HG02943 (cell line): ENCODE measurements at regions not wholly inside any gene's neighbourhood (a gene's known extent, or its start where the extent isn't known, plus 50 kb on each side); places are given as distances from the start of the nearest gene placed in this dataset.

ENCODE experiments used
- ATAC-seq: cut with Tn5 transposase; IDR thresholded peaks from one replicate; pipeline ENCODE4 v1.9.1; 2021; ENCODE audit warnings: mild to moderate bottlenecking, low read depth, moderate library complexity; ENCODE audit not compliant: unreplicated experiment

DNA sequence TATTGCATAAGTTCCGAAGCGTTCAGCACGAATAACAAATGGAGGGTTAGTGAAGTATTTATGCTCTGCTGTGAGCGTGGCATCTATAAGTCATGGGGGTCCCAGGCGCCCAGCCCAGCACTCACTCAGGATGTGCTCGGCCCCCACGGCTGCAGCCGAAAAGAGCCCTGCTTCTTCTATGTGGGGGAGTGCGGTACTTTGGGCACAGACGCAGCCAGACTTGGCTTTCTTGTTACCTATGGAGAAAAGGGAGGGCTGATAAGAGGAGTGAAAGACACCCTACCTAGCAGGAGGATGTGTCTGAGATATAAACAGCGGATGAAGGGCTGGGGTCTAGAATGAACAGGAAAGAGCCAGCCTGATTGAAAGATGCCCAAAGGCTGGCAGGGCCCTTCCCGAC lies 51.4 kb downstream of the MRPL36 start:
- ATAC-seq = no peak

DNA sequence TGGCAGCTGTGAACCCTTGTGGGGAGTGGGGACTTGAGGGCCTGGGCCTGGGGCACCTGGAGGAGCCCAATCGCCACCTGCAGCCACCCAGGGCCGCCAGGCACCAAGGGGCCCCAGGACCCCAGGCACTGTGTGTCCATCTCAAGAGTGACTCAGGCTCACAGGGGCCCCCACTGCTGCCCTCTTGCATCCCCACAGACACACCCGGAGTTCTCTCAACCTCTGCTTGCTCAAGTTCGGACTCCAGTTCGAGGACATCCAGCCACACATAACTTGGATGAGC lies 51.9 kb downstream of the MRPL36 start:
- ATAC-seq = no peak

DNA sequence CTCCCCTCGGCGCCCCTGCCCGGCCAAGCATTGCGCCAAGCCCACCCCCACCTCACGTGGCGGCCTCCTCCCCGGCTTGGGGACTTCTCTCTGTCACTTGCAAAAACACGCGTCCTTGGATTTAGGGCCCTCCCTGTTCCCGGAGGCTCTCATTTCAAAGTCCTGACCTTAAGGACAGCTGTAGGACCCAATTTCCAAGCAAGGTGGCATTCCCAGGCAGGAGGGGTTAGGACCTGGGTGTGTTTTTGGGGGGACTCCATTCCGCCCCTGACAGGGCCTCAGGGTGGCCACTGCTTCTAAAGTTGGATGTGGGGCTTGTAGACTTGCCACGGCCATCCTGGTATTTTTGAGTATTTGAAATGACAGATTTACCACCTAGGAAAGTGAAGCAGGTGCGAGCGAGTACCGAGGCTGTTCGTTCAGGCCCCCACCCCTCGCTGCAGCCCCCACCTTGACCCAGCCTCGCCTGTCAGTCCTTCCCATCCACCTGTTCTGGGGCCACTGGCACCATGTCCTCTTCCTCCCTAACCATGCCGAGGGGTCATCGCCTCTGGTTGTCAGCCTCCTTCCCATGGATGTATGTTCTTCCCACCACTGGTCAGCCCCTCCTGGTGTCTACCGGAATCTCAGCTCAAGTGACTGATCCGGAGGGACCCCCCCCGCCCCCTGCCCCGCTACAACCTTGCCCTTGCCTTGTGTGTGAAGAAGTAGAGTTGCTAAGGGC lies 52.4 kb downstream of the MRPL36 start:
- ATAC-seq = no peak

DNA sequence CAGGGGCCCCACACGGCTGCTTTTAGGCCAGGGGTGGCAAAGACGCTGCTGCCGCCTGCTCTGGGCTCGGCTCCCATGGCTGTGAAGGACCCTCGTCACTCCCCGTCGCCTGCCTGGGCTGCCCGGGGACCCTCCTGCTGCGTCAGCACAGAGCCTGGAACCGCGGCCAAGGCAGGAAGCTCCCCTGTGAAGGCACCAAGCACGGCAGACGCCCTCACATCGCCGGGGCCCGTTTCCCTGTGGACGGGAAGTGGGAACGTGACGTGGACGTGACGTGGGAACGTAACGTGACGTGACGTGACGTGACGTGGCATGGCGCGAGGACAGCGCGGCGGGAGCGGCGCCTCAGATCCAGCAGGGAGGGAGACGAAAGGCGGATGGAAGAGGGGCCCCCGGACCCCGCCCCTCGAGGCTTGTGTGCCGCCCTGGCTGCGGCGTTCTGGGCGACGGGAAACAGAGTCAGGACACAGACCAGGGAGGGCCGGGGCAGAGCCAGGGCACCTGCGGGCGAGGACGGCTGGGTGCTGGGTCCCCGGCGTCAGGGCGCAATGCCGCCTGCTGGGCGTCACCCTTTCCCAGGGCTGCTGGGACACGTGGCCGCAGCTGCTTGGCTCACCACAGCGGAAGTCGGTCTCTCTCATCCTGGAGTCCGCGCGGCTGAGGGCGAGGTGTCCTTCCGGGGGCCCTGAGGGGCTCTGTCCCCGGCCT lies 53.1 kb downstream of the MRPL36 start:
- no peak for ATAC-seq

DNA sequence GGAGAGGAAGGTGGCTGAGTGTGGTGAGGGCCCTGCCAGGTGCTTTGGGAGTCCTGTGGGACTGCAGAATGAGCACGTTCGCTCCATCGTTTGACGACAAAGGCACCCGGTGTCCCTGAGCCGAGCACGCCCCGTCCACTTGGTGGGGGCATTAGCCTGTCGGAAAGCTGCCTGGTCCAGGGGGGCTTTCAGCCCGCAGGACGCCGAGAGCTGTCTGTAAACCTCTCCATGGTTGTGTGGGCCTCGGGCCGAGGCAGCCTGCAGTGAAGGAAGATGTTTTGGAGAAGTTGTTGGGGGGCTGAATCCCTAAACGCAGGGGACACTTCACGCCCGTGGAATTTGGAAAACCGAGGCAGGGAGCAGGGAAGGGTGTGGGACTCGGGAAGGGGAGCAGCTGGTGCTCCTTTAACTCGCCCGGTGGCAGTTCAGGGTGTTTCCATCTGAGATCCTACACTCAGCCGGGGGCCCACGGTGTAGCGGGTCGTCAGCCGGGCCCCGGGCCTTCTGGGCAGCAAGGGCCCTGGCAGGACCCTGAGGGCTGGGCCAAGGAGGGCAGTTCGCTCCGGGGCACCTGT lies 53.8 kb downstream of the MRPL36 start:
- ATAC-seq = no peak

DNA sequence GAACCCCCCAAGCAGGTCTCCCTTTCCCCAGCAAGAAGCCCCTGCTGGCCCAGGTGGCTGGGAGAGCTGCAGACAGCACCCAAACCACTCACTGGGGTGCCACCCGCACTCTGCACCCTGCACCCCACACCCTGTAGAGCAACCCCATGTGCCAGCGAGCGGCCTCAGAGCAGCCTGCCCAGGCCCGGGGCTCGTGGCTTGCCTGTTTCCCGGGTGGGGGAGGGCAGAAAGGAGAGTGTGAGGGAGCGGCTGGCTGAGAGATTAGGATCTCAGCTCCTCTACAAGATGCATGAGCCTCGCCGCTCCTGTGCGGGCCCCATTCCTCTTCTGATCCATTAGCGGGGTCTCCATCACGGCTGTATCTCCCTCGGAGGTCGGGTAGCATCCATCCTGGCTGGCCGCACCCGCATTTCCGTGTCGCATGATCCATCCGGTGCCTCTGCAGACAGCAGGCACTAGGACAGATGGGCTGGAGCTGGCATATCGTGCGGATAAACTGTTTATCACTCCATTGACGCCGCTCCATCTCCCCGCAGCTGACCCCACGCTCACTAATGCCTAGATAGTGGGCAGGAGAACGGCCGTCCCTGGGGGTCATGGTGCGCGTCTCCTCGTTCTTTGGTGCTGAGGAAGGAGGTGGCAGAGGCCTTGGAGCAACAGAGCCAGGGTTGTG lies 54.4 kb downstream of the MRPL36 start:
- no peak for ATAC-seq

DNA sequence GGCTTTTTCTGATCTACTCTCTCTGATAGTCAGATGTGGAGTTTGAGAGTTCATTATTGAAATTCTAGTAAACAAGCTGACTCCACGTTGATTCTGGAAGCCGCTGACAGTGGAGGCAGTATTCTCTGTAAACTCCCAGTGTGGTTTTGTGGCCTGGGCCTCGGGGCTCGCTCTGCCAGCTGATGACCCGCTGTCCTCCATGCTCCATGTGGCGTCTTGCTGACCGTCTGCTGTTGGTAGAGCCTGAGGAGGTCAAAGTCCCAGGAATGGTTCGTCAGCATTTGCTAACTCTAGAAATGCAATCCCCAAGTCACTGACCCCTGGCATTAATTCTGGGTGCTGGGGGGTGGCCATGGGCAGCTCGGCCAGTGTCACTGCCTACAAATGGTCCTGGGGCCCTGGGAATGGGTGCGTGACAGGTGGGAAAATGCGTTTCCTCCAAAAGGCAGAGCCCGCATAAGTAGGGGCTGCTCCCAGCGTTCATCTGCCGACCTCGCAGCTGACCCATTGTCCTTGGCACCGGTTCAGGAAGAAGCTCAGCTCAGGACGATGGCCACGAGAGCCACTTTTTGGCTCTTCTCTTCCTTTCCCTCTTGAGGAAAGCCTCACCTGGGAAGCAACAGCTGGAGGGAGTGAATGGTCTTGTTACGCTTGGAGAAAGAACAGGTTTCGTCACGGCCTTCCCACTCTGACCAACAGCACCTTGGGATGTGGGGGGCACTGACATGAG lies 55.1 kb downstream of the MRPL36 start:
- ATAC-seq = no peak

DNA sequence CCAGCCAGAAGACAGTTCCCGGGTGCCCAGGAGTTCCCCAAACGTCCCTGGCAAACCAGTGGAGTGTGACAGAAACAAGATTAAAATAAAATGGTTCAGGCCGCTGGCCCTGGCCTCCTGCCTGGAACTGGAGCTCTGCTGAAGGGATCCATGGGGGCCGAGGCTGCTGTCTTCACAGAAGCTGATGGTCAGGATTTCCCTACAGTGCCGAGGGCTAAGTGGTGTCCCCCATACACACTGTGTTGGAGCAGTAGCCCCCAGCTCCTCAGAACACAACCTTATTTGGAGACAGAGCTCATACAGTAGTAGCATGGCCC lies 55.9 kb downstream of the MRPL36 start:
- ATAC-seq = no peak

DNA sequence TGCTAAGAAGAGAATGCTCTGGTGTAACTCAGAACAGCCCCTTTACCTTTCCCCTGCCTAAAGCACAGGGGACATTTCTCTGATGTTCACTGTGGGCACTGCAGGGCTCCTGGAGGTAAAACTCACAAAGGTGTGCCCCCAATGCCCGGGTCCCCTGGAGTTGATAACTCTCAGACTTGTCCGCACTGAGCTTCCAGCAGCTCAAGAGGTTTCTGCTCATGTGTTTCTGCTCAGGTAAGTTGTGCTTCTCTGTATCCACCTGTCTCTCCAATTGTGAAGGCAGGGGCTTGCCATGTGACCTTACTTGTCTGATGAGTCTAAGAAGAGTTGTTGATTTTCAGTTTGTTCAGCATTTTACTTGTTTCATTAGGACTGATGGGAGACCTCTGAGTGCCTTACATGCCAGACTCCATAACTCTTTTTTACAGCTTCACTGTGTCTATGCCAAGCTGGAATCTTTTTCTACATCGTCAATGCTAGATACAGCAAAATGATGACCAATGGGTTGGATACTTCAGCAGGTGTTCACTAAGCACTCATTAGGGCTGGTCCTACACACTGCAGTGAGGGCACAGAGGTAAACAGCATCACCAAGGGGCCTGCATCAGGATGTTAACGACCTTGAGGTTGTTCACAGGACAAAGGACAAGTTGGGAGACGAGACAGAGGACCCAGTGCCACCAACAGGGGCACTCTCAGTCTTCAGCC lies 56.4 kb downstream of the MRPL36 start:
- no peak for ATAC-seq

DNA sequence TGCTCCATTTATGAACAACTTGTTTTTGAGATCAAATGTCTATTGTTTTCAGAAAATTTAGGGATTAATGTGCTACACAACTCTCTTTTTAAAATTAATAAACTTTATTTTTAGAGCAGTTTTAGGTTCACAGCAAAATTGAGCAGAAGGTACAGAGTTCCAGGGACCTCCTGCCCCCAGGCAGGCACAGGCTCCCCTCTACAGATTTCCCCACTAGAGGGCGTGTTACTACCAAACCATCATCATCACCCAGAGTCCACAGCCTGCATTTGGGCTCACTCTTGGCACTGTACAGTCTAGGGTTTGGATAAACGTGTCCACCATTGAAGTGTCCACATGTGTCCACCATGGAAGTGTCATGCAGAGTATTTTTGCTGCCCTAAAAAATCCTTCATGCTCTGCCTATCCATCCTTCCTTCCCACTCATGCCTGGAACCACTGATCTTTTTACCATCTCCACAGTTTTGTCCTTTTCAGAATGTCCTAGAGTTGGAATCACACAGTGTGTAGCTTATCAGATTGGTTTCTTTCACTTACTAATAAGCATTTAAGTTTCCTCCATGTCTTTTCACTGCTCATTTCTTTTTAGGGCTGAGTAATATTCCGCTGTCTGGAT lies 61.7 kb downstream of the MRPL36 start:
- no peak for ATAC-seq

DNA sequence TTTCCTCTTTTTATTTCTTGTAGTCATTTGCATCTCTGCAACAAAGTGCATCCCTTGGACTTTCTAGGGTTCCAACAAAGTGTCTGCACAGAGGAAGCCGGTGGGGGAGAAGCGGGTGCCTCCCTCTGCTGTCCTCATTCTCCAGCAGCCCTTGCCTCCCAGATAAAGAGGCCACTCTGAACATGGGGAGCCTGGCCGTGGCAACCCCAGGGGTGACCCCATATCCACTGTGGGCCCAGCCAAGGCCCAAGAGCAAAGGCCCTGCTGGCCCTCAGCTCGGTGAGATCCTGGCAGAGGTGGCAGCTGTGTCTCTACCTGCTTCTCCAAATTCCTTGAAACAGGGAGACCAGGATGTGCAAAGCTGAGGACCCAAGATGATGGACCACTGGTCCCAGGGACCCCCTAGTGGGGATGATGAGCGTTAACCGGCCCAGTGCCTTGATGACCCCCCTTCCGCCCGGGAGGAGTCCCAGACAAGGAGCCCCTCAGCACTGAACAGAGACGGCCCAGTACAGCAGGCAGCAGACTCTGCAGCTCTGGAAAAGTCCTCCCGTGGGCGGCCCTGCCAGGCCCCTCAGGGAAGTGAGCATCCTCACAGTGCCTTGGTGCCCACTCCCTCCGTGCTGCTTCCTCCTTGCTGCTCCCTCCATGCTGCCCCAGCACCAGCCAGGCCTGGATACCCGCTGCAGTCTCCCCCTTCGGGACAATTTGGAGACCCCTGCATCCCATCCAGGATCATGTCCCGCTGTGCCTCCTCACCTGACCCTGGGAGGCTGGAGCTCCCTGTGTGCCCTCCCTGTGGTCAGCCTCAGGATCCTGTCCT lies 62.5 kb downstream of the MRPL36 start:
- no peak for ATAC-seq

DNA sequence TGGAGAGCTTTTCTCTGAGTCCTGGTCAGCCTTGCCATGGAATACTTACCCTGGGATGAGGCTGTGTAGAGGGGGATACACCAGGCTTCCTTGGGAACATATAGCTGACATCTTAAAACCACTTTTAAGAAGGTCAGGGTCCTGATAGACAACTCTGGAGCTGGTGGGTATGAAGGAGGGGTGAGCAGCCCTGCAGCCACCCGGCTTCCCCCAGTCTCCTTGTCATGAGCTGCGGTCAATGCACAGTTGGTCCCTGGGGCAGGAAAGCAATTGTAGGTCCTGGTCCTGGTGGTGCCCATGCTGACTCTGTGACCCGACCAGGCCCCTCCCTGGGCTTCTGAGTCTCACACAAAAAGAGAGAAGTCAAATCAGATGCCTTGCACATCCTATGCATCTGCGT lies 63.6 kb downstream of the MRPL36 start:
- no peak for ATAC-seq

DNA sequence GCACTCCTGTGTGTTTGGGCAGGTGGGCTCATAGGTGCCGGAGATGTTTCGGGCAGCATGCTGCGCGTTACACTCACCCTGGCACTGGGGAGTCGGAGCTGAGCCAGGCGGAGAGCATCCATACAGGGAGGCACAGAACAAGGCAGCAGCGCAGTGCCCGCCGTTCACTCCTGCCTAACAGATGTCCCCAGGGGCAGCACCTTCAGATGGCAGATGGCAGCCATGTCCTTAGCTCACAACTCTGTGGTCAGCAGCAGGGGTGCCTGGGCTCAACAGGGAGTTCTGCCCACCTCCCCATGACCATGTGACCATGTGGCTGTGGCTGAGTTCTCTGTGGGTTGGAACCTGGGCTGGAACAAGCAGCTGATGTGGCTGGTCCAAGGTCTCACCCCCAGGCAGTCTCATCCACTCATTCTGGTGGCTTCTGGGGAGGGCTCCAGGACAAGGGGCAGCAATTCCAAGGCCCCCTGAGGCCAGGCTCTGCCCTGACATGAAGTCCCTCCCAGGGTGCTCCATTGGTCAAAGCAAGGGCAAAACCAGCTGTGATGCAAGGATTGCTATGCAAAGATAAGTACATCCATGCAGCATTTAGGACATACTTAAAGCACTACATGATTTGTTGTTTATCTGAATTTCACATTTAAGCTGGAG lies 64.2 kb downstream of the MRPL36 start:
- no peak for ATAC-seq

DNA sequence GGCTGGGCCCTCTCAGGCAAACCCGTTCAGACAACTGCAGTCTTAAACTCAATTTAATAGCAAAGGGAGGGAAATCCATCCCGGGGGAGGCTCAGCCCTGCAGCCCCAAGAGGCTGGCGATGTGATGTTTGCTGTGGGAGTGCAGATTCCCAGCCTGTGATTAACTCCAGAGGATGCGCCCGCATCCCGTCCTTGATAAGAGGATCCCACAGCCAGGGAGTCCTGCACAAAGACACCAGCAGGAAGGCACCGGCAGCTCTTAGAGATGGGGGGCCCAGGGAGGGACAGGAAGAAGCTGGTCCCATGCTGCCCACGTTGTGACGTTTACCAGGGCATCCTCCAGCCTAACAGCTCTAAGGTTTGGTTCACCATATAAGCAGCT lies 64.7 kb downstream of the MRPL36 start:
- ATAC-seq = no peak

DNA sequence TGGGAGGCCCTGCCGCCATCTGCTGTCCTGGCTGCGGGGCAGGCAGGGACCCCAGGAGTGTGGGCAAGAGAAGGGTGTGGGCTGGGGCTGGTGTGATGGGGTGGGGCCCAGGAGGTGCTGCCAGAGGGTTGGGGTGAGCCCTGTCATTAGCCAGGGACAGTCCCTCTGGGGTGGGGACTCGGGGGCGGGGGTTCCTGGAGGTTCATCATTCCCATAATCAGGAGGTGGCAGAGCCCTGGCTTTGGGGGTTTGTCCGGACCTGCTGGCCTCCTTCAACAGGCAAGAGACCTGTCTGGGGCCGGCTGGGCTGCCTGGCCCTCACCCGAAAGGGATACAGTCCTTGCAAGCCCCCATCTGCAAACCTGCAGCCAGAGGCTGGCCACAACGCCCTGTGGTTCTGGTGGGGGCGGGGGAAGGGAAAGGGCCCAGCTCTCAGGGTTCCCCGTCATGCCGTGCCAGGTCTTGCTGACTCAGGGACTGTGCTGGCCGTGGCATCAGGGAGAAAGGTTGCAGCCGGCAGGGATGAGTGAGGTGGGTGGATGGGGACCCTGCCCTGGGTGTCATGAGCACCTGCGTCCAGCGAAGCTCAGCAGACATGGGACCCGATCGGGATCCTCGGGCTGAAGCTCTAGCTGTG lies 65.2 kb downstream of the MRPL36 start:
- no peak for ATAC-seq

DNA sequence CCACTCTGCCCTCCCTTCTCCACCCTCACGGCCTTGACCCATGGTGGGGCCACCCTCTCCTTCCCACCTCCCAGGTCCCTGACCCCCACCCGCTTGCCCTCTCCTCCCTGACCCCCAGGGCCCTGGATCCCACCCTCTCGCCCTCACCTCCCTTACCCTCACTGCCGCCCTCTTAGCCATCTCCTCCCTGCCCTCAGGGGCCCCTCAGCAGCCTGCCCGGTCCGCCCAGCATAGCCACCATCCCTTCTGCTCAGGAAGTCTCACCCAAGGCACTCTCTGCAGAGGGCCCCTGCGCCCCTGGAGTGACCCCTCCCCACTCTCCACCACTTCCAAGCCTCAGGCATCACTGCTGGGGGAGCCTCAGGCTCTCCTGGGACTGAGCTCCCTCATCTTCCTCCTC lies 66.3 kb downstream of the MRPL36 start:
- no peak for ATAC-seq

DNA sequence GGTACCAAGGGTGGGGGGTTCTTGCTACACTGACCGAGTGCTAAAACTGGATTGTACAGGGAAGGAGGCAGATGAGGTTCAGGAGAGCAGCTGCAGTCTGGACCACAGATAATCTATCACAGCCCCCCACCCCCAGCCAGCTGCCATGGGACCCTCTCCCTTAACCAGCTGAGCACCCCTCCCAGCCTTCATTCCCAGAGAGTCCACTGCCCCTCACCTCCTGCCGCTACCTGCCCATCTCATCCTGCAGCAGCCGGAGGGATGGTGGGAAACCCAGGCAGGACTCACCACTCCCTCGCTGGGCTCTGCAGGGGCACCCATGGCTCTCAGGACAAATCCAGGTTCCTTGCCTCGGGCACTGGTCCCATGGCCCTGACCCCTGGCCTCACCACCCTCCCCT lies 66.7 kb downstream of the MRPL36 start:
- ATAC-seq = no peak

DNA sequence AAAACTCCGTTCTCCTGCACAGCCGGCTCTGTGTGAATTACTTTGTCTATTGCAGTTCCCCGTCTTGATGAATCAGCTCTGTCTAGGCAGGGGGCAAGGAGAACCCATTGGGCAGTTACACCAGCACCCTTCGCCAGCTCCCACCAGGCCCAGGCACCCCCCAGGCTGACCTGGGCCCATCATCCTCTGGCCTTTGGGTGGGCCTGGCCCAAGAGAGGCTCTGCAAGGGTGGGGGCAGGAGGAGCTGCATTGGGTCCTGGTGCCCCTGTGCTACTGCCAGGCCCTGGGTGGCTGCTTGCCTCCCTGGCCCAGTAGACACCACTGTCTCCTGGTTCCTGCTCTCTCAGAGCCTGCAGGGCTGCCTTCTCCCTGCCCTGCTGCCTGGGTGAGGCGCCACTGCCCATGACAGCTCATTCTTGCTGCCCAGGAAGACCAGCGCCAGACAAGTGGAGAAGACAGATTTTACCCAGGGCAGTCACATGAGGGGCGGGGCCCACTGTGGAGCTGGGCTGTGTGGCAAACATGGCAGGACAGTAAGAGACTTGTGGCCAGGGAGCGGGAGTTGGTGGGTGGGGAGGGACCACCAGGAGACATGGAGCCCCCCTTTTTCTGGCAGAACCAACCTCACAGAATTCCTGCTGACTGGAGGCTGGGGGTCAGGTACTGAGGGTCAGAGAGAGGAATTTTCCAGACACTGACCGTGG lies 67.2 kb downstream of the MRPL36 start:
- ATAC-seq = no peak
